Keratinocyte (primary cell): ENCODE measurements at regions not wholly inside any gene's neighbourhood (a gene's known extent, or its start where the extent isn't known, plus 50 kb on each side); places are given as distances from the start of the nearest gene placed in this dataset.

Source experiments
- DNase-seq: peaks from one replicate; pipeline ENCODE4 v3.0.0-alpha.2; 2011; ENCODE audit warnings: low read depth, missing footprints, low spot score
- FAIRE-seq: peaks from 2 replicates; lab custom pipeline; 2011; peaks lifted over from hg19 to GRCh38; lab: Jason Lieb, UNC
- H2AFZ ChIP-seq: 2 replicates; pipeline ENCODE4 v1.6.0; 2012; ENCODE audit warnings: low read length, control low read depth, inconsistent platforms; ENCODE audit not compliant: control insufficient read depth
- H3K27ac ChIP-seq: 2 replicates; pipeline ENCODE4 v1.5.1; 2011; ENCODE audit warnings: low read length; ENCODE audit not compliant: control insufficient read depth, insufficient read depth
- H3K27me3 ChIP-seq: 3 replicates; pipeline ENCODE4 v1.6.0; 2011; ENCODE audit warnings: low read length; ENCODE audit not compliant: control insufficient read depth, insufficient read depth; ENCODE audit errors: extremely low read depth
- H3K36me3 ChIP-seq, 2 experiments: 2 replicates in 1 of 2; 3 replicates in 1 of 2; pipeline ENCODE4 v1.5.1; 2011; ENCODE audit warnings: low read length in 2 of 2, mild to moderate bottlenecking in 1 of 2; ENCODE audit not compliant: control insufficient read depth in 2 of 2, insufficient read depth in 2 of 2; ENCODE audit errors: extremely low read depth in 1 of 2
- H3K4me1 ChIP-seq: 3 replicates; pipeline ENCODE4 v1.5.1; 2011; ENCODE audit warnings: low read length; ENCODE audit not compliant: control insufficient read depth, insufficient read depth; ENCODE audit errors: extremely low read depth
- H3K4me2 ChIP-seq: 3 replicates; pipeline ENCODE4 v1.6.0; 2011; ENCODE audit warnings: low read depth, low read length; ENCODE audit not compliant: control insufficient read depth, insufficient read depth; ENCODE audit errors: extremely low read depth
- H3K4me3 ChIP-seq, 3 experiments: fragments of 200-600 bp in 1 of 3; sonication (generic) in 1 of 3; 2 replicates in 2 of 3; 3 replicates in 1 of 3; pipeline ENCODE4 v1.5.1; 2011 to 2016; ENCODE audit warnings: low read length in 3 of 3, mild to moderate bottlenecking in 3 of 3, control low read depth in 2 of 3, inconsistent platforms in 1 of 3, low read depth in 1 of 3, mixed read lengths in 1 of 3, mixed run types in 1 of 3, moderate library complexity in 1 of 3; ENCODE audit not compliant: control insufficient read depth in 2 of 3, insufficient read depth in 2 of 3; ENCODE audit errors: extremely low read depth in 1 of 3
- H3K79me2 ChIP-seq: 2 replicates; pipeline ENCODE4 v1.6.0; 2012; ENCODE audit warnings: low read length; ENCODE audit not compliant: control insufficient read depth, insufficient read depth
- H3K9ac ChIP-seq: 3 replicates; pipeline ENCODE4 v1.6.0; 2011; ENCODE audit warnings: low read length; ENCODE audit not compliant: control insufficient read depth, insufficient read depth; ENCODE audit errors: extremely low read depth
- H3K9me1 ChIP-seq: 3 replicates; pipeline ENCODE4 v1.6.0; 2011; ENCODE audit warnings: low read length; ENCODE audit not compliant: control insufficient read depth, insufficient read depth; ENCODE audit errors: extremely low read depth
- H3K9me3 ChIP-seq: 2 replicates; pipeline ENCODE4 v1.5.1; 2012; ENCODE audit warnings: low read depth, low read length; ENCODE audit not compliant: control insufficient read depth
- H4K20me1 ChIP-seq: 3 replicates; pipeline ENCODE4 v1.6.0; 2011; ENCODE audit warnings: low read length; ENCODE audit not compliant: control insufficient read depth, insufficient read depth; ENCODE audit errors: extremely low read depth
- EZH2 ChIP-seq: IDR thresholded peaks from one replicate; pipeline ENCODE4 v1.6.1; 2012; ENCODE audit warnings: inconsistent platforms, mild to moderate bottlenecking, low read length, moderate library complexity
- dilution Hi-C: fragments of 300-500 bp; cut with MboI; formaldehyde crosslinking; loops from one replicate; pipeline ENCODE4 v1.7.0; 2020; ENCODE audit warnings: low sequenced_read_pairs; ENCODE audit not compliant: extremely low pct_ligation_motif_present
- TF ChIP-seq, protein P1 (sequence below), 3 experiments: IDR thresholded peaks in 1 of 3; conservative IDR thresholded peaks in 1 of 3; optimal IDR thresholded peaks in 1 of 3; 2 replicates in 2 of 3; 3 replicates in 1 of 3; pipeline versions ENCODE3 to v1.5.1; 2011; ENCODE audit warnings: low read length in 3 of 3, mild to moderate bottlenecking in 3 of 3, moderate library complexity in 2 of 3, control low read depth in 1 of 3, inconsistent platforms in 1 of 3; ENCODE audit not compliant: insufficient read depth in 2 of 3; ENCODE audit errors: extremely low read depth in 1 of 3

DNA sequence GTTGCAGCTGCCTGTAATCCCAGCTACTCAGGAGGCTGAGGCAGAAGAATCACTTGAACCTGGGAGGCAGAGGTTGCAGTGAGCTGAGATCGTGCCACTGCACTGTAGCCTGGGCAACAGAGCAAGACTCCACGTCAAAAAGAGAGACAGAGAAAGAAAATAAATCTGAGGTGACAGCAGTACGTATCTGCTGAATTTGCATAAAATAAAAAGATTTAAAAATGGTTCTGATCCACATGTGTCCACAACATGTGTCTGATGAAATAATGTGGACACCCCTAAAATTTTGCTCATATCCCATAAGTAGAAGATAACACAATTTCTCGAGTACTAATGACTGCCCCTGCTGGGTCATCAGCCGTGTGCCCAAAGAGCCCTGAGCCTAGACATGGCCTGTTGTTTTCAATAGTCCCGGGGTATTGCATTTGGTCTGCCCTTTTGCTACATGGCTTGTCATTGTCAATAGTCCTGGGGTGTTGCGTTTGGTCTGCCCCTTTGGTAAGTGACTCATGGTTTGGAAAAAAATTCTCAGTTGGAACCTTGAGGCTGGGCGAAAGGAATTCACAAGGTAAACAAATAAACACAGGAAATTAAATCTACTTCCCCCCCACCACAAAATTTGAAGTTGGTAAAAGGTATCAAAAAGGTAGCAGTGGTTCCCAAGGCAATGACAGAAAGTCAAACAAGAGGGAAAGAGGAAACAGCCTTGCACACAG, 434.6 kb upstream of the MAF start:
- no peak overlapping the region for H3K4me3 ChIP-seq

DNA sequence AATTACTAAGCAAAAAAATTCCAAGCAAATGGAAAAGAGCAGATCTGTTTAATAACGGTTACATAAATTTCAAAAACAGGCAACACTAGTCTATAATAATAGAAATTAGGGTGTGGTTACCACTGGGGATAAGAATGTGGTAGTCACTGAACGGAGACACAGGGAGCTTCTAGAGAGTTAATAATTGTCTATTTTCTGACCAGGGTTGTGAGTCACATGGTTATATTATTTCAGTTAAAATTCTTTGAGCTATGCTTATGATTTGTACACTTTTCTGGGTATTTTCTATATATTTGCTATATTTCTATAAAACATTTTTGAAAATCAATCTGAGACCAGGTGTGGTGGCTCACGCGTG, 433.9 kb upstream of the MAF start:
- dilution Hi-C loops = no loop called here
- DNase-seq (no peak), FAIRE-seq (no peak)
- Histone ChIP-seq H3K4me3 (no peak overlapping the region), H3K79me2 (no peaks in the 10 kb centered on the region), H3K36me3 (no peaks in the 10 kb centered on the region), H3K9me3 (no peaks in the 10 kb centered on the region), H3K27me3 (no peaks in the 10 kb centered on the region), H3K9me1 (no peaks in the 10 kb centered on the region), H3K4me1 (peaks cover 14% of the 10 kb centered on the region), H3K4me2 (no peak overlapping the region), H3K9ac (no peak overlapping the region), H4K20me1 (no peaks in the 10 kb centered on the region), H3K27ac (no peak overlapping the region), H2AFZ (no peak overlapping the region)
- TF ChIP-seq, protein P1, sequence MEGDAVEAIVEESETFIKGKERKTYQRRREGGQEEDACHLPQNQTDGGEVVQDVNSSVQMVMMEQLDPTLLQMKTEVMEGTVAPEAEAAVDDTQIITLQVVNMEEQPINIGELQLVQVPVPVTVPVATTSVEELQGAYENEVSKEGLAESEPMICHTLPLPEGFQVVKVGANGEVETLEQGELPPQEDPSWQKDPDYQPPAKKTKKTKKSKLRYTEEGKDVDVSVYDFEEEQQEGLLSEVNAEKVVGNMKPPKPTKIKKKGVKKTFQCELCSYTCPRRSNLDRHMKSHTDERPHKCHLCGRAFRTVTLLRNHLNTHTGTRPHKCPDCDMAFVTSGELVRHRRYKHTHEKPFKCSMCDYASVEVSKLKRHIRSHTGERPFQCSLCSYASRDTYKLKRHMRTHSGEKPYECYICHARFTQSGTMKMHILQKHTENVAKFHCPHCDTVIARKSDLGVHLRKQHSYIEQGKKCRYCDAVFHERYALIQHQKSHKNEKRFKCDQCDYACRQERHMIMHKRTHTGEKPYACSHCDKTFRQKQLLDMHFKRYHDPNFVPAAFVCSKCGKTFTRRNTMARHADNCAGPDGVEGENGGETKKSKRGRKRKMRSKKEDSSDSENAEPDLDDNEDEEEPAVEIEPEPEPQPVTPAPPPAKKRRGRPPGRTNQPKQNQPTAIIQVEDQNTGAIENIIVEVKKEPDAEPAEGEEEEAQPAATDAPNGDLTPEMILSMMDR (optimal IDR thresholded peaks at IDR 0.05 in 1 of 3, IDR thresholded peaks at IDR 0.05 in 1 of 3, conservative IDR thresholded peaks at IDR 0.05 in 1 of 3; ENCODE audit: extremely low read depth in 1 of 3, insufficient read depth in 2 of 3, low read length in 3 of 3) = no peak
- TF ChIP-seq EZH2 = no peak

More for the DNA sequence above, 434.6 kb upstream of the MAF start:
- no peaks in the 10 kb centered on the region for H3K36me3 ChIP-seq
- H2AFZ ChIP-seq = no peak overlapping the region
- no peak overlapping the region for H3K9ac ChIP-seq
- FAIRE-seq = no peak
- TF ChIP-seq, protein P1 (optimal IDR thresholded peaks at IDR 0.05 in 1 of 3, IDR thresholded peaks at IDR 0.05 in 1 of 3, conservative IDR thresholded peaks at IDR 0.05 in 1 of 3; ENCODE audit: extremely low read depth in 1 of 3, insufficient read depth in 2 of 3, low read length in 3 of 3) = no peak
- TF ChIP-seq EZH2 = no peak
- no peak overlapping the region for H3K27ac ChIP-seq
- no peaks in the 10 kb centered on the region for H3K79me2 ChIP-seq
- no peaks in the 10 kb centered on the region for H3K9me1 ChIP-seq
- peaks cover 8% of the 10 kb centered on the region for H3K4me1 ChIP-seq
- no peaks in the 10 kb centered on the region for H3K27me3 ChIP-seq
- no peak overlapping the region for H3K4me2 ChIP-seq
- H4K20me1 ChIP-seq = no peaks in the 10 kb centered on the region
- dilution Hi-C loops = no loop called here
- no peaks in the 10 kb centered on the region for H3K9me3 ChIP-seq
- no peak for DNase-seq
